ENCODE measurements at regions not wholly inside any gene's neighbourhood (a gene's known extent, or its start where the extent isn't known, plus 50 kb on each side); places are given as distances from the start of the nearest gene placed in this dataset.

DNA sequence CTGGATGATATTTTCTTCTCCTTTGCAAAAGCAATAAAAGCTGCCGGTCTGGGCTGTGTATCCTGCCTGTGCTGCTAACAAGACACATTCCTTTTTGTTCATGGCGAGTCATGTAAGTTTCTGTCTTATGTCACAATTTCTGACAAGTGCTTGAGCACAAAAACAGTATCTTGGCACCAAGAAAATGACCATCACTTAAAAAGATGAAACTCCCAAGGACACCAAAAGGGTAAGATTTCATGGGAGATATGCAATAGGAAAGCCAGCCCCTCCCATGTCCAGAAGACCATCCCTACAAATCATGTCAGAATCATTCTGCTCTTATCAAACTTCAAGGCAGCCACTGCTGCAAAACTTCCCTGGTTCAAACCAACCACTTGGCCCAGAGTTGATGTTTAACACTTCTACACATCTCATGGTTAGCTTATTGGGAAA, 375.4 kb upstream of the ZNF507 start:
- DNase-seq (ENCODE audit: low read depth) = no peak
- H3K4me3 ChIP-seq (ENCODE audit: control insufficient read depth, low read depth, low read length) = no peak overlapping the region
- TF ChIP-seq, protein P1, sequence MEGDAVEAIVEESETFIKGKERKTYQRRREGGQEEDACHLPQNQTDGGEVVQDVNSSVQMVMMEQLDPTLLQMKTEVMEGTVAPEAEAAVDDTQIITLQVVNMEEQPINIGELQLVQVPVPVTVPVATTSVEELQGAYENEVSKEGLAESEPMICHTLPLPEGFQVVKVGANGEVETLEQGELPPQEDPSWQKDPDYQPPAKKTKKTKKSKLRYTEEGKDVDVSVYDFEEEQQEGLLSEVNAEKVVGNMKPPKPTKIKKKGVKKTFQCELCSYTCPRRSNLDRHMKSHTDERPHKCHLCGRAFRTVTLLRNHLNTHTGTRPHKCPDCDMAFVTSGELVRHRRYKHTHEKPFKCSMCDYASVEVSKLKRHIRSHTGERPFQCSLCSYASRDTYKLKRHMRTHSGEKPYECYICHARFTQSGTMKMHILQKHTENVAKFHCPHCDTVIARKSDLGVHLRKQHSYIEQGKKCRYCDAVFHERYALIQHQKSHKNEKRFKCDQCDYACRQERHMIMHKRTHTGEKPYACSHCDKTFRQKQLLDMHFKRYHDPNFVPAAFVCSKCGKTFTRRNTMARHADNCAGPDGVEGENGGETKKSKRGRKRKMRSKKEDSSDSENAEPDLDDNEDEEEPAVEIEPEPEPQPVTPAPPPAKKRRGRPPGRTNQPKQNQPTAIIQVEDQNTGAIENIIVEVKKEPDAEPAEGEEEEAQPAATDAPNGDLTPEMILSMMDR (IDR thresholded peaks at IDR 0.05; ENCODE audit: control insufficient read depth, insufficient read depth, low read depth, low read length, missing control alignments) = no peak

DNA sequence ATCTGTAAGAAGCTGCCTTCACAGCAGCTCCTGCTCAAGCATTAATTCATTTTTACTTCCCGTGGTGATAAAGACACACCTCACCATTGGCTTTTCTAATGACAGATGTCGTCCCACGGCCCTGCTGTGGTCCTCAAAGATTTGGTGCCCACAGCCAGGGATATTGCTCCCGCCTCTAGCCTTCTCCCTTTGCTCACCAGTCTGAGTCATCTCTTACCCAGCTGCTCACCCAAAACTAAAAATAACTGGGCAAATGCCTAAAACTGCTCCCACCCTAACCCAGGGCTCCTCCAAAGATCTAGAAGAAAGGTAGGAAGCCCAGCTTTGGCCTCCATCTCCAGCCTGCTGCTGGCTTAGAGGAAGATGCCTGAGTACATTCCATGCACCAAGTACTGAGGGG, 371.1 kb upstream of the ZNF507 start:
- no peak overlapping the region for H3K4me3 ChIP-seq (ENCODE audit: control insufficient read depth, low read depth, low read length)
- TF ChIP-seq, protein P1 (IDR thresholded peaks at IDR 0.05; ENCODE audit: control insufficient read depth, insufficient read depth, low read depth, low read length, missing control alignments) = no peak
- DNase-seq (ENCODE audit: low read depth) = no peak

DNA sequence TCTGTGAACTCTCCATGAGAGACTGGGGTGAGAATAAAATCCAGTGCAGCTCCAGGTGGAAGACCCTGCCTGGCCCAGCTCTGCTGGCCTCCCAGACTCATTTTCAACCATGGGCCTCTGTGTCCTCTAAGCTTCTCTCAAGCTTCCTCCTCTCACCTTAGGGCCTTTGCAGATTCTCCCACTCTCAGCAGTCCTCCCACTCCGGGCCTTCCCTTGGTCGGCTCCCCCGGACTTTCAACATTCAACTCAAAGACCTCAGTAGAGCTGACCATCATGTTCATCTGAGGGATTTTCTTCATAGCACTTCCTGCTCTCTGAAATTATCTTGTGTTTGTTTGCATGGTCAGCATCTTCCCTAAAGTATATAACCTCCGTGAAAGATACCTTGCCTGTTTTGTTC, 370.5 kb upstream of the ZNF507 start:
- TF ChIP-seq, protein P1 (IDR thresholded peaks at IDR 0.05; ENCODE audit: control insufficient read depth, insufficient read depth, low read depth, low read length, missing control alignments) = no peak
- no peak overlapping the region for H3K4me3 ChIP-seq (ENCODE audit: control insufficient read depth, low read depth, low read length)
- DNase-seq (ENCODE audit: low read depth) = no peak

DNA sequence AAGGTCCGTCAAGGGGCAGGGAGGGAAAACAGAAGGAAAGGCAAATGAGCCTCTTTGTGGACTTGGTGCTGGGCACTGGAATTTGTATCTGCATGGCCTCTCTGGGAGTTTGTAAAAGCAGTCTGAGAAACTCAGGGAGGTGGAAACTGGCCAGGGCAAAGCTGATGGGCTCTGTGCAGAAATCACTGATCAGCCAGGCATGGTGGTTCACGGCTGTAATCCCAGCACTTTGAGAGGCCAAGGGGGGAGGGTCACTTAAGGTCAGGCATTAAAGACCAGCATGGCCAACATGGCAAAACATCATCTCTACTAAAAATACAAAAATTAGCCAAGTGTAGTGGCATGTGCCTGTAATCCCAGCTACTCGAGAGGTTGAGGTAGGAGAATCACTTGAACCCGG, 369.9 kb upstream of the ZNF507 start:
- H3K4me3 ChIP-seq (ENCODE audit: control insufficient read depth, low read depth, low read length) = no peak overlapping the region
- no peak for DNase-seq (ENCODE audit: low read depth)
- TF ChIP-seq, protein P1 (IDR thresholded peaks at IDR 0.05; ENCODE audit: control insufficient read depth, insufficient read depth, low read depth, low read length, missing control alignments) = no peak

DNA sequence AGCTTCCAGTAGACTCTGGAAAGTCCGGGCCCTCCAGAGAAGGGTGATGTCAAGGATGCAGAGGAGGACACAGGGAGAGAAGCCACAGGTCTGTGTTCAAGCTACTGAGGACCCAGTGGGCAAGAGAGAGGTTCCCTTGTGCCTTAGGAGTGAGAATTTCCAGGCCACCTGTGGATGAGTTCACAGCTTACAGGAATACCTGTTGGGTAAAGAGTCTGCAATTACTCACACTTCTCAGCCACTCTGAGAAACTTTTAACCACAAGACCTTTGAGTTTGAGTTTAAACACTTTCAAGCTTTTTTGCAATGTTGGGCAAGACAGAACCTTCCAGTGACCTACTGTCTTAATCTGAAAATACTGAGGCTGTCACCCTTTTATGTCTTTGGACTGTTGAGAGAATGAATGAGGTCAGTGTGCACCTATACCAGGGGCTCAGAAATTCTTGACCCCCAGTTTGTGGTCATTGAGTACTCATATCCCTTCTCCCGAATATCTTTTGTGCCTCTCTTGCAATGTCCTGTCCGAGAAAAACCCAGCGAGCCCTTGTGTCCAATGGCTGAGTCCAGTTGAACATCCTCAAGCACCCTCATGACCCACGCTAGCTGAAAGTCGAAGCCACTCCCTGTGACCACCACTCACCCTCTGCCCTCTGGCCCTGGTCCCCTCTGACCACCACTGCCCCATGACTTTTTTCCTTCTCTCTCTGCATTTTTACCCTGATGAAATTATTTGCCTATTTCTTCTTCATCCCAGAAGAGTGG, 368.5 kb upstream of the ZNF507 start:
- DNase-seq (ENCODE audit: low read depth) = no peak
- no peak overlapping the region for H3K4me3 ChIP-seq (ENCODE audit: control insufficient read depth, low read depth, low read length)
- TF ChIP-seq, protein P1 (IDR thresholded peaks at IDR 0.05; ENCODE audit: control insufficient read depth, insufficient read depth, low read depth, low read length, missing control alignments) = no peak

DNA sequence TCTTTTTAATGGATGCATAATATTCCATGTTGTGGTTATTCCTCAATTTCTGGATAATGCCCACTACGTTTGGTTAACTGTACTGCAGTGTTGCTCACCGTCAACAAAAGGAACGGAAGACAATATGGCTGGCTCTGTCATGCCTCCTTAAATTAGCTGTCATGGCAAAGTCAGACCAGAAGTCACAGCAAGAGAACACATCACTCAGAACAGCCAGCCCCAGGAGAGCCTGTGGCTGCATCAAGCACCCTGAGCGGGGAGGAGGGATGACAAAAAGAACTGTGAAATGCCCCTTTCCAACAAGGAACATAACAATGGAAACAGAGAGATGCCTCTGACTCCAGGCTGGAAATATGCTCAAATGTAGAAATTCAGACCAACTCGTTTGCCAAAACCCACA, 366.0 kb upstream of the ZNF507 start:
- no peak overlapping the region for H3K4me3 ChIP-seq (ENCODE audit: control insufficient read depth, low read depth, low read length)
- no peak for DNase-seq (ENCODE audit: low read depth)
- TF ChIP-seq, protein P1 (IDR thresholded peaks at IDR 0.05; ENCODE audit: control insufficient read depth, insufficient read depth, low read depth, low read length, missing control alignments) = no peak

Data from AG09309 (cell line).